CD14-positive monocyte (primary cell): ENCODE measurements at regions not wholly inside any gene's neighbourhood (a gene's known extent, or its start where the extent isn't known, plus 50 kb on each side); places are given as distances from the start of the nearest gene placed in this dataset.
"Not testable (repeated sequence)": the region's sequence is repeated elsewhere in the genome, so short reads cannot be mapped to it uniquely, and the experiment has no call there.

ENCODE experiments used
- DNase-seq, 3 donors: peaks; one replicate each; pipeline ENCODE4 v3.0.0-alpha.2; 2011 to 2022
- H2AFZ ChIP-seq: 2 replicates; pipeline ENCODE4 v1.6.0; 2012; ENCODE audit warnings: mild to moderate bottlenecking, low read depth, low read length, inconsistent platforms; ENCODE audit not compliant: insufficient read depth, poor library complexity, severe bottlenecking
- H3K27ac ChIP-seq, 2 donors: 1 replicate in 1 of 2; 2 replicates in 1 of 2; pipeline ENCODE4 v1.5.1; 2012 to 2013; ENCODE audit warnings: low read length in 2 of 2, control low read depth in 1 of 2, inconsistent platforms in 1 of 2, low read depth in 1 of 2, mild to moderate bottlenecking in 1 of 2
- H3K27me3 ChIP-seq, 2 donors: one replicate each; pipeline versions ENCODE4 v1.6.0 to v1.6.1; 2011 to 2013; ENCODE audit warnings: low read length in 2 of 2; ENCODE audit not compliant: control insufficient read depth in 2 of 2, insufficient read depth in 2 of 2
- H3K36me3 ChIP-seq, 2 donors: replicated peaks in 1 of 2; 1 replicate in 1 of 2; 2 replicates in 1 of 2; pipeline versions ENCODE4 v1.5.1 to v1.6.1; 2012 to 2013; ENCODE audit warnings: low read length in 2 of 2, control low read depth in 1 of 2, inconsistent platforms in 1 of 2, mild to moderate bottlenecking in 1 of 2; ENCODE audit not compliant: insufficient read depth in 2 of 2, control insufficient read depth in 1 of 2
- H3K4me1 ChIP-seq, 2 donors: 1 replicate in 1 of 2; 2 replicates in 1 of 2; pipeline versions ENCODE4 v1.5.1 to v1.6.1; 2012 to 2013; ENCODE audit warnings: low read length in 2 of 2, control low read depth in 1 of 2, inconsistent platforms in 1 of 2, mild to moderate bottlenecking in 1 of 2, moderate library complexity in 1 of 2; ENCODE audit not compliant: insufficient read depth in 2 of 2, control insufficient read depth in 1 of 2
- H3K4me2 ChIP-seq: replicated peaks from 2 replicates; pipeline ENCODE3; 2012; ENCODE audit warnings: low read length, moderate library complexity, mild to moderate bottlenecking; ENCODE audit not compliant: poor library complexity, severe bottlenecking; ENCODE audit errors: extremely low read depth
- H3K4me3 ChIP-seq, 3 experiments: fragments of 200-600 bp in 1 of 3; sonication (generic) in 1 of 3; replicated peaks in 1 of 3; 1 replicate in 2 of 3; 2 replicates in 1 of 3; pipeline ENCODE4 v1.5.1; 2011 to 2013; ENCODE audit warnings: low read length in 3 of 3, mild to moderate bottlenecking in 3 of 3, control low read depth in 2 of 3, low read depth in 2 of 3, inconsistent platforms in 1 of 3, moderate library complexity in 1 of 3
- H3K79me2 ChIP-seq: 2 replicates; pipeline ENCODE4 v1.6.0; 2012; ENCODE audit warnings: mild to moderate bottlenecking, control low read depth, inconsistent platforms, low read length, moderate library complexity; ENCODE audit not compliant: insufficient read depth
- H3K9ac ChIP-seq: 2 replicates; pipeline ENCODE4 v1.6.0; 2017; ENCODE audit warnings: low read length, mild to moderate bottlenecking; ENCODE audit not compliant: insufficient read depth, poor library complexity, severe bottlenecking
- H3K9me3 ChIP-seq, 2 donors: replicated peaks in 1 of 2; 1 replicate in 1 of 2; 2 replicates in 1 of 2; pipeline versions ENCODE4 v1.5.1 to v1.6.1; 2012 to 2013; ENCODE audit warnings: low read length in 2 of 2, control low read depth in 1 of 2; ENCODE audit not compliant: control insufficient read depth in 1 of 2, insufficient read depth in 1 of 2
- H4K20me1 ChIP-seq: 2 replicates; pipeline ENCODE4 v1.6.0; 2012; ENCODE audit warnings: mild to moderate bottlenecking, low read length, control low read depth, moderate library complexity; ENCODE audit not compliant: insufficient read depth
- H3K27ac Mint-ChIP-seq, 7 donors: one replicate each; pipeline ENCODE4 v1.8.0; 2020; ENCODE audit warnings: mild to moderate bottlenecking in 7 of 7, mixed read lengths in 7 of 7, moderate library complexity in 6 of 7, inconsistent platforms in 2 of 7
- H3K27me3 Mint-ChIP-seq, 3 donors: one replicate each; pipeline ENCODE4 v1.8.0; 2021 to 2022; ENCODE audit warnings: low read depth in 3 of 3, mild to moderate bottlenecking in 3 of 3, mixed read lengths in 3 of 3, moderate library complexity in 3 of 3, inconsistent platforms in 1 of 3
- H3K36me3 Mint-ChIP-seq, 2 donors: one replicate each; pipeline ENCODE4 v1.8.0; 2020; ENCODE audit warnings: mixed read lengths in 2 of 2, inconsistent platforms in 1 of 2, mild to moderate bottlenecking in 1 of 2
- H3K4me1 Mint-ChIP-seq: one replicate; pipeline ENCODE4 v1.8.0; 2020; ENCODE audit warnings: mild to moderate bottlenecking, mixed read lengths
- H3K4me3 Mint-ChIP-seq, 2 donors: one replicate each; pipeline ENCODE4 v1.8.0; 2020; ENCODE audit warnings: mild to moderate bottlenecking in 2 of 2, mixed read lengths in 2 of 2, moderate library complexity in 1 of 2
- H3K9me3 Mint-ChIP-seq, 7 donors: one replicate each; pipeline ENCODE4 v1.8.0; 2020 to 2022; ENCODE audit warnings: mixed read lengths in 7 of 7, mild to moderate bottlenecking in 6 of 7, moderate library complexity in 6 of 7, inconsistent platforms in 2 of 7
- CTCF ChIP-seq: fragments of 200-600 bp; IDR thresholded peaks from one replicate; pipeline ENCODE4 v1.8.0; 2022; ENCODE audit warnings: antibody characterized with exemption, mild to moderate bottlenecking
- whole genome bisulfite sequencing: methylation state at CpG from one replicate; pipeline ENCODE4 v1.1.5; 2013; ENCODE audit warnings: missing lambda C conversion rate; ENCODE audit not compliant: insufficient coverage; 5-methylcytosine and 5-hydroxymethylcytosine counted together
- intact Hi-C, 2 donors: fragments of 100-400 bp; cut with micrococcal nuclease; formaldehyde crosslinking; loops; one replicate each; pipeline versions ENCODE4 v1.15.0 to v1.15.1; 2023

GRCh38 chr2:134062235-134062634, 191.6 kb upstream of the MGAT5 start:
- not testable (repeated sequence) for H3K27ac Mint-ChIP-seq

GRCh38 chr2:134063916-134064315, 190.0 kb upstream of the MGAT5 start:
- peaks cover 26 to 38% (median 32%) of the 10 kb centered on the region in 7 donors for H3K9me3 Mint-ChIP-seq
- H3K4me2 ChIP-seq, H3K36me3 ChIP-seq, H3K4me3 ChIP-seq, H3K27ac Mint-ChIP-seq, H3K27ac ChIP-seq, H3K79me2 ChIP-seq, H3K27me3 ChIP-seq, H3K4me1 Mint-ChIP-seq, H3K36me3 Mint-ChIP-seq, H2AFZ ChIP-seq, DNase-seq, H3K27me3 Mint-ChIP-seq, intact Hi-C loops, H3K4me1 ChIP-seq, H3K9ac ChIP-seq, H4K20me1 ChIP-seq, H3K4me3 Mint-ChIP-seq: not testable (repeated sequence)
- H3K9me3 ChIP-seq: peaks cover 0 to 17% of the 10 kb centered on the region in 2 donors
- WGBS: 98% methylated on average over 9 of the region's 27 CpGs

More at GRCh38 chr2:134062235-134062634, 191.6 kb upstream of the MGAT5 start:
- H3K36me3 ChIP-seq, H3K27me3 ChIP-seq, H3K4me1 ChIP-seq, H3K79me2 ChIP-seq, H3K36me3 Mint-ChIP-seq, H3K27me3 Mint-ChIP-seq, H3K4me3 Mint-ChIP-seq, H3K27ac ChIP-seq, H3K4me1 Mint-ChIP-seq, H4K20me1 ChIP-seq, intact Hi-C loops, H2AFZ ChIP-seq, H3K9ac ChIP-seq, H3K4me3 ChIP-seq, H3K4me2 ChIP-seq, DNase-seq: not testable (repeated sequence)
- peaks cover 0 to 17% of the 10 kb centered on the region in 2 donors for H3K9me3 ChIP-seq
- peaks cover 26 to 38% (median 31%) of the 10 kb centered on the region in 7 donors for H3K9me3 Mint-ChIP-seq
- WGBS: no CpG with 5 or more reads among the region's 3 CpGs

- Histone ChIP-seq H3K27me3 (no peaks in the 10 kb centered on the region), H4K20me1 (no peaks in the 10 kb centered on the region), H3K9me3 (peaks cover 0 to under 1% of the 10 kb centered on the region in 2 donors), H3K4me1 (no peaks in the 10 kb centered on the region), H3K27ac (no peak overlapping the region), H3K36me3 (no peaks in the 10 kb centered on the region), H2AFZ (no peak overlapping the region), H3K4me2 (no peak overlapping the region), H3K79me2 (no peaks in the 10 kb centered on the region), H3K4me3 (no peak overlapping the region), H3K9ac (no peak overlapping the region)
- no peaks in the 10 kb centered on the region for H3K4me1 Mint-ChIP-seq
- WGBS: no CpG with 5 or more reads among the region's 6 CpGs
- no peaks in the 10 kb centered on the region for H3K36me3 Mint-ChIP-seq
- intact Hi-C loops: no loop called here
- peaks cover 0 to 8% (median 2%) of the 10 kb centered on the region in 7 donors for H3K9me3 Mint-ChIP-seq
- no peak overlapping the region for H3K27ac Mint-ChIP-seq
- H3K27me3 Mint-ChIP-seq: peaks cover 0 to 6% (median 3%) of the 10 kb centered on the region in 3 donors
- no peak for TF ChIP-seq CTCF
- H3K4me3 Mint-ChIP-seq: no peak overlapping the region
- no peak for DNase-seq
These were observed 183.6 kb upstream of the MGAT5 start for GRCh38 chr2:134070281-134070741.
